Suprapubic skin (tissue), 4 donors: ENCODE measurements at regions not wholly inside any gene's neighbourhood (a gene's known extent, or its start where the extent isn't known, plus 50 kb on each side); places are given as distances from the start of the nearest gene placed in this dataset.

Source experiments
- DNase-seq, 2 donors: peaks; one replicate each; pipeline ENCODE4 v3.0.0-alpha.2; 2019; ENCODE audit warnings: low spot score in 2 of 2
- H3K27ac ChIP-seq: fragments of 200-600 bp; sonication (generic); one replicate; pipeline ENCODE4 v1.5.1; 2019
- H3K27me3 ChIP-seq: fragments of 200-600 bp; sonication (generic); one replicate; pipeline ENCODE4 v1.5.1; 2019
- H3K36me3 ChIP-seq: fragments of 200-600 bp; sonication (generic); one replicate; pipeline ENCODE4 v1.5.1; 2019
- H3K4me1 ChIP-seq: fragments of 200-600 bp; sonication (generic); one replicate; pipeline ENCODE4 v1.5.1; 2019
- H3K4me3 ChIP-seq: fragments of 200-600 bp; sonication (generic); one replicate; pipeline ENCODE4 v1.5.1; 2019; ENCODE audit warnings: mild to moderate bottlenecking
- H3K9me3 ChIP-seq: fragments of 200-600 bp; sonication (generic); one replicate; pipeline ENCODE4 v1.5.1; 2019
- CTCF ChIP-seq, 2 donors: fragments of 200-600 bp in 1 of 2; fragments of 450-650 bp in 1 of 2; sonication (generic) in 1 of 2; IDR thresholded peaks; one replicate each; pipeline ENCODE4 v1.5.1; 2016 to 2019; ENCODE audit warnings: antibody characterized with exemption in 2 of 2, mild to moderate bottlenecking in 1 of 2, moderate library complexity in 1 of 2
- EP300 ChIP-seq: sonication (generic); formaldehyde crosslinking; IDR thresholded peaks from one replicate; pipeline ENCODE4 v1.6.1; 2017; ENCODE audit warnings: antibody characterized with exemption
- POLR2A ChIP-seq, 2 donors: fragments of 450-650 bp; IDR thresholded peaks; one replicate each; pipeline ENCODE4 v1.6.1; 2017; ENCODE audit warnings: antibody characterized with exemption in 2 of 2, mild to moderate bottlenecking in 2 of 2, moderate library complexity in 2 of 2
- POLR2AphosphoS5 ChIP-seq, 3 donors: sonication (generic); formaldehyde crosslinking; IDR thresholded peaks; one replicate each; pipeline ENCODE4 v1.6.1; 2017; ENCODE audit warnings: antibody characterized with exemption in 3 of 3
- WGBS: methylation state at CpG from one replicate; pipeline ENCODE4 v1.1.5; 2018; 5-methylcytosine and 5-hydroxymethylcytosine counted together

DNA sequence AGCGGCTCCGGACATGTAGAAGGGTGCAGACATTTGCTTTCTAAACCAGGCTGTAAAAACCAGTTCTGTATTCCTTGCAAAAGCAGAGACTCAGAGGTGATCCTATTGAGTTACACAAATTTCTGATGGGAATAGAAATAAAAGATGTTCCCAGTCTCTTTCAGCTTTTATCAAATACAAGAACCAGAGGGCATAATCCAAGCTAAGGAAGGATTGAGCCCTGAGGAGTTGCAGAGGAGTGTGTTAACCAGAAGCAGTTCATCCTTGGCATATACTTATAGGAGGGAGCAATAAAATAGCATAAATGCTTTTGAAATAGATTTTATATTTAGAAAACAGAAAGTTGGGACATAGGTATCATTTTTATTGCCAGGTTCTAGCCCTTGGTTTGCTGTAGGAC lies 75.3 kb downstream of the KIF4B start:
- Histone ChIP-seq H3K9me3 (no peaks in the 10 kb centered on the region), H3K4me3 (no peak overlapping the region), H3K27ac (no peak overlapping the region), H3K36me3 (no peaks in the 10 kb centered on the region), H3K4me1 (peaks cover 16% of the 10 kb centered on the region), H3K27me3 (no peaks in the 10 kb centered on the region)
- no peak for TF ChIP-seq POLR2A (IDR thresholded peaks at IDR 0.05)
- 94% methylated on average over 2 of the region's 2 CpGs for WGBS
- DNase-seq, result no peak

GRCh38 chr5:155089643-155090042 lies 76.1 kb downstream of the KIF4B start:
- Histone ChIP-seq H3K9me3 (no peaks in the 10 kb centered on the region), H3K4me1 (peaks cover 16% of the 10 kb centered on the region), H3K4me3 (no peak overlapping the region), H3K27me3 (no peaks in the 10 kb centered on the region), H3K27ac (no peak overlapping the region), H3K36me3 (no peaks in the 10 kb centered on the region)
- no peak for DNase-seq
- TF ChIP-seq EP300, result no peak
- no peak for TF ChIP-seq CTCF (IDR thresholded peaks at IDR 0.05)
- TF ChIP-seq POLR2AphosphoS5 (IDR thresholded peaks at IDR 0.05), result no peak
- TF ChIP-seq POLR2A (IDR thresholded peaks at IDR 0.05), result no peak
- 95% methylated on average over 1 of the region's 1 CpG for WGBS

GRCh38 chr5:155091063-155091648 lies 77.6 kb downstream of the KIF4B start:
- H3K9me3 ChIP-seq, result no peaks in the 10 kb centered on the region
- H3K4me3 ChIP-seq, result no peak overlapping the region
- H3K4me1 ChIP-seq, result peaks cover 6% of the 10 kb centered on the region
- no peaks in the 10 kb centered on the region for H3K27me3 ChIP-seq
- no peaks in the 10 kb centered on the region for H3K36me3 ChIP-seq
- H3K27ac ChIP-seq, result no peak overlapping the region
- no peak for TF ChIP-seq EP300
- TF ChIP-seq POLR2A (IDR thresholded peaks at IDR 0.05), result no peak
- no peak for TF ChIP-seq CTCF (IDR thresholded peaks at IDR 0.05)
- WGBS, result 12% methylated on average over 2 of the region's 2 CpGs
- no peak for DNase-seq

GRCh38 chr5:155091768-155092717 lies 78.5 kb downstream of the KIF4B start:
- no peaks in the 10 kb centered on the region for H3K36me3 ChIP-seq
- H3K27ac ChIP-seq, result no peak overlapping the region
- no peak for DNase-seq
- 68% methylated on average over 2 of the region's 2 CpGs for WGBS
- no peaks in the 10 kb centered on the region for H3K27me3 ChIP-seq
- TF ChIP-seq CTCF (IDR thresholded peaks at IDR 0.05) (no peak), POLR2A (IDR thresholded peaks at IDR 0.05) (no peak), POLR2AphosphoS5 (IDR thresholded peaks at IDR 0.05) (no peak), EP300 (no peak)
- peaks cover 6% of the 10 kb centered on the region for H3K4me1 ChIP-seq
- no peaks in the 10 kb centered on the region for H3K9me3 ChIP-seq
- no peak overlapping the region for H3K4me3 ChIP-seq

DNA sequence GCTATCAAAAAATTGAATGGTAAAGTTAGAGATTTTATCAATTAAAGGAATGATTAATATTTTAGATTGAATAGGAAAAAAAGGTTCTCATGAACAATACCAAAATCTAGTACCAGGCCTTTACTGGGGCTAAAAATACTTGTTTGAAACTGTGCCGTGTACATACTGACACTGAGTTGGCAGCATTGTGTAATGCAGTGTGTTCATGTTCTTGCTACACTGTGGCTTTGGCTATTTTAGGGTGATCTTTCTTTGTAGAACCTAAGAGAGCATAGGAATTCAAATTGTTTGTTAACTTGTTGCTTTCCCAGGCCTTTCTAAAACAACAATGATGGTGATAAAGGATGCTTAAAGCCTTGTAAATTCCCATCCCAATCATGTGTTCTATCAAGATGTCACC lies 80.9 kb downstream of the KIF4B start:
- Histone ChIP-seq H3K27ac (no peak overlapping the region), H3K27me3 (no peaks in the 10 kb centered on the region), H3K9me3 (no peaks in the 10 kb centered on the region), H3K36me3 (no peaks in the 10 kb centered on the region), H3K4me1 (peaks cover 6% of the 10 kb centered on the region), H3K4me3 (no peak overlapping the region)
- no peak for DNase-seq
- TF ChIP-seq POLR2A (IDR thresholded peaks at IDR 0.05) (no peak), POLR2AphosphoS5 (IDR thresholded peaks at IDR 0.05) (no peak), CTCF (IDR thresholded peaks at IDR 0.05) (no peak), EP300 (no peak)
- WGBS, result 81% methylated on average over 1 of the region's 1 CpG
